HepG2 (cell line): ENCODE measurements at regions not wholly inside any gene's neighbourhood (a gene's known extent, or its start where the extent isn't known, plus 50 kb on each side); places are given as distances from the start of the nearest gene placed in this dataset.

Experiments used
- ATAC-seq: fragments of 200-7000 bp; cut with Tn5 transposase; 3 replicates; pipeline ENCODE4 v1.9.1; 2020; ENCODE audit warnings: mild to moderate bottlenecking, moderate library complexity
- BruUV-seq: library from RNA; stranded (reverse); fragments of 400-500 nt; replicated peaks from 2 replicates; lab custom pipeline; 2021; lab: Mats Ljungman, UMichigan
- CTCF ChIA-PET: fragments of 300-600 bp; formaldehyde crosslinking; extraction: SDS; loops from one replicate; lab custom pipeline; 2021; ENCODE audit warnings: low total read pairs, inconsistent platforms, low intra/inter-chr PET ratio; lab: Yijun Ruan, JAX
- POLR2A ChIA-PET: fragments of 350-600 bp; sonication (Branson Sonifier 250); formaldehyde crosslinking; loops from one replicate; lab custom pipeline; 2020; ENCODE audit warnings: antibody characterized with exemption, inconsistent platforms; lab: Yijun Ruan, JAX
- DNase-seq: peaks from one replicate; pipeline ENCODE4 v3.0.0-alpha.2; 2015; ENCODE audit warnings: low spot score
- FAIRE-seq: peaks from 3 replicates; lab custom pipeline; 2011; peaks lifted over from hg19 to GRCh38; lab: Jason Lieb, UNC
- H2AFZ ChIP-seq: one replicate; pipeline ENCODE4 v1.6.1; 2011; ENCODE audit warnings: low read length, inconsistent platforms
- H3K27ac ChIP-seq: fragments of 300-600 bp; 3 replicates; pipeline ENCODE4 v1.8.0; 2011; ENCODE audit warnings: mixed run types, mild to moderate bottlenecking, mixed read lengths, low read length, inconsistent platforms; ENCODE audit not compliant: insufficient read depth; ENCODE audit errors: extremely low read length
- H3K27me3 ChIP-seq, 2 experiments: fragments of 200-600 bp in 1 of 2; 2 replicates in 1 of 2; 3 replicates in 1 of 2; pipeline versions ENCODE4 v1.6.0 to v1.8.0; 2011; ENCODE audit warnings: low read length in 2 of 2, mild to moderate bottlenecking in 2 of 2, moderate library complexity in 2 of 2, inconsistent platforms in 1 of 2; ENCODE audit not compliant: insufficient read depth in 2 of 2, control insufficient read depth in 1 of 2
- H3K36me3 ChIP-seq, 2 experiments: fragments of 200-600 bp in 1 of 2; replicated peaks in 1 of 2; 2 replicates in 1 of 2; 3 replicates in 1 of 2; pipeline versions ENCODE4 v1.5.1 to v1.8.0; 2011; ENCODE audit warnings: low read length in 2 of 2, inconsistent platforms in 1 of 2; ENCODE audit not compliant: insufficient read depth in 2 of 2, control insufficient read depth in 1 of 2
- H3K4me1 ChIP-seq: 2 replicates; pipeline ENCODE4 v1.5.1; 2012; ENCODE audit warnings: low read length, inconsistent platforms; ENCODE audit not compliant: insufficient read depth
- H3K4me2 ChIP-seq: 2 replicates; pipeline ENCODE4 v1.6.0; 2011; ENCODE audit warnings: low read depth, low read length, inconsistent platforms
- H3K4me3 ChIP-seq, 3 experiments: fragments of 200-600 bp in 1 of 3; sonication (generic), shearing (Covaris generic) in 1 of 3; replicated peaks in 1 of 3; 2 replicates each; pipeline ENCODE4 v1.5.1; 2011 to 2016; ENCODE audit warnings: low read length in 3 of 3, inconsistent platforms in 2 of 3, low read depth in 2 of 3, mild to moderate bottlenecking in 2 of 3, control low read depth in 1 of 3, mixed read lengths in 1 of 3; ENCODE audit not compliant: insufficient read depth in 1 of 3
- H3K79me2 ChIP-seq: one replicate; pipeline ENCODE4 v1.6.1; 2011; ENCODE audit warnings: low read length, inconsistent platforms; ENCODE audit not compliant: insufficient read depth
- H3K9ac ChIP-seq: 2 replicates; pipeline ENCODE4 v1.6.0; 2011; ENCODE audit warnings: mild to moderate bottlenecking, low read depth, low read length, inconsistent platforms; ENCODE audit not compliant: insufficient read depth
- H3K9me3 ChIP-seq: 2 replicates; pipeline ENCODE4 v1.5.1; 2012; ENCODE audit warnings: mild to moderate bottlenecking, low read length
- H4K20me1 ChIP-seq: 2 replicates; pipeline ENCODE4 v1.6.0; 2011; ENCODE audit warnings: inconsistent platforms, mild to moderate bottlenecking, low read length, moderate library complexity; ENCODE audit not compliant: insufficient read depth
- AGO2 ChIP-seq: fragments of 200-400 bp; formaldehyde crosslinking; optimal IDR thresholded peaks from 2 replicates; pipeline ENCODE3; 2017; ENCODE audit warnings: mild to moderate bottlenecking, low read depth, low read length, moderate library complexity
- CEBPB ChIP-seq: IDR thresholded peaks from 2 replicates; pipeline ENCODE4 v1.6.1; 2011; ENCODE audit warnings: low read depth, low read length, improper control_type of control experiment, borderline replicate concordance
- DNMT3B ChIP-seq: conservative IDR thresholded peaks from 2 replicates; pipeline ENCODE4 v1.6.1; 2016; ENCODE audit warnings: missing biosample characterization, control low read depth
- MED1 ChIP-seq: sonication (generic); formaldehyde crosslinking; IDR thresholded peaks from 2 replicates; pipeline ENCODE4 v1.4.0; 2020; ENCODE audit warnings: missing genetic modification reagents
- WGBS: methylation state at CpG from one replicate; pipeline ENCODE4 v1.1.6; 2017; ENCODE audit warnings: low lambda C conversion rate; 5-methylcytosine and 5-hydroxymethylcytosine counted together
- in situ Hi-C: cut with HindIII; loops from 2 replicates; pipeline ENCODE4 v1.10.0; 2017; ENCODE audit warnings: low pct_unique_long_range_greater_than_20kb; ENCODE audit not compliant: extremely low pct_ligation_motif_present
- intact Hi-C: fragments of 100-400 bp; cut with micrococcal nuclease; formaldehyde crosslinking; loops from one replicate; pipeline ENCODE4 v1.10.0; 2022; ENCODE audit not compliant: unreplicated experiment
- TF ChIP-seq, protein P1 (sequence below): sonication (generic); formaldehyde crosslinking; IDR thresholded peaks from 2 replicates; pipeline ENCODE4 v1.4.0; 2020; ENCODE audit warnings: missing genetic modification reagents, borderline replicate concordance

DNA sequence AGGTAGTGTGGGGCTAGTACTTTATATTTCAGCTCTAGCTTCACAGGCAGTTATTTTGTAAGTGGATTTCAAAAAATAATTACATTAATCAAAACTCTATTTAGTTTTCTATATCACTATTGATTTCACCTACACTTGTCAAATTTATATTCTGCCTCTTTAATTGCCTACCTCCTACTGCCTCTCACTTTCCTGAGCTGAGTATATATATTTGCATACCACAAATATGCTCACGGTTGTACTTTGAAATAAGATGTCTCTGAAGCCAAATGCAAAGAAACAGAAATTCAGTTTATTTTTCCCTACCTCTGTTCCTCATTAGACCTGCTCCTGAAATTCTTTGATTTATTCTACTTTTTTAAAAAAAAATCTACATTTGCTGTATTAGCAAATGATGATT, 309.3 kb upstream of the TGFBR2 start:
- Histone ChIP-seq H3K4me3 (no peak overlapping the region), H3K4me1 (peaks cover 58% of the 10 kb centered on the region), H3K9me3 (no peaks in the 10 kb centered on the region), H3K36me3 (no peaks in the 10 kb centered on the region), H3K27me3 (no peaks in the 10 kb centered on the region), H3K79me2 (no peaks in the 10 kb centered on the region), H3K27ac (no peak overlapping the region), H3K9ac (no peak overlapping the region), H4K20me1 (no peaks in the 10 kb centered on the region)
- CTCF ChIA-PET, result no interaction called here
- ATAC-seq, result no peak
- no peak for FAIRE-seq
- no peak for DNase-seq
- 42% methylated on average over 1 of the region's 1 CpG for WGBS
- TF ChIP-seq DNMT3B (CRISPR knock-in tag) (no peak), CEBPB (no peak), AGO2 (no peak), MED1 (no peak)
- TF ChIP-seq, protein P1, sequence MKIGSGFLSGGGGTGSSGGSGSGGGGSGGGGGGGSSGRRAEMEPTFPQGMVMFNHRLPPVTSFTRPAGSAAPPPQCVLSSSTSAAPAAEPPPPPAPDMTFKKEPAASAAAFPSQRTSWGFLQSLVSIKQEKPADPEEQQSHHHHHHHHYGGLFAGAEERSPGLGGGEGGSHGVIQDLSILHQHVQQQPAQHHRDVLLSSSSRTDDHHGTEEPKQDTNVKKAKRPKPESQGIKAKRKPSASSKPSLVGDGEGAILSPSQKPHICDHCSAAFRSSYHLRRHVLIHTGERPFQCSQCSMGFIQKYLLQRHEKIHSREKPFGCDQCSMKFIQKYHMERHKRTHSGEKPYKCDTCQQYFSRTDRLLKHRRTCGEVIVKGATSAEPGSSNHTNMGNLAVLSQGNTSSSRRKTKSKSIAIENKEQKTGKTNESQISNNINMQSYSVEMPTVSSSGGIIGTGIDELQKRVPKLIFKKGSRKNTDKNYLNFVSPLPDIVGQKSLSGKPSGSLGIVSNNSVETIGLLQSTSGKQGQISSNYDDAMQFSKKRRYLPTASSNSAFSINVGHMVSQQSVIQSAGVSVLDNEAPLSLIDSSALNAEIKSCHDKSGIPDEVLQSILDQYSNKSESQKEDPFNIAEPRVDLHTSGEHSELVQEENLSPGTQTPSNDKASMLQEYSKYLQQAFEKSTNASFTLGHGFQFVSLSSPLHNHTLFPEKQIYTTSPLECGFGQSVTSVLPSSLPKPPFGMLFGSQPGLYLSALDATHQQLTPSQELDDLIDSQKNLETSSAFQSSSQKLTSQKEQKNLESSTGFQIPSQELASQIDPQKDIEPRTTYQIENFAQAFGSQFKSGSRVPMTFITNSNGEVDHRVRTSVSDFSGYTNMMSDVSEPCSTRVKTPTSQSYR (CRISPR knock-in tag), result no peak
- TF ChIP-seq, all 625 proteins: peak for 0
- no TSS peak for BruUV-seq
- in situ Hi-C loops (no loop called here), intact Hi-C loops (no loop called here)
- POLR2A ChIA-PET, result interaction anchor here (2.2 kb wide), 1 partner anchor 38 kb away, joined by 7 read pairs; no protein-coding TSS in a partner anchor
- Histone ChIP-seq H2AFZ (no peak overlapping the region), H3K4me2 (no peak overlapping the region)
